Panc1 (cell line): ENCODE measurements at regions not wholly inside any gene's neighbourhood (a gene's known extent, or its start where the extent isn't known, plus 50 kb on each side); places are given as distances from the start of the nearest gene placed in this dataset.

Source experiments
- POLR2AphosphoS5 ChIP-seq: IDR thresholded peaks from 2 replicates; pipeline ENCODE4 v1.6.1; 2012; ENCODE audit warnings: mild to moderate bottlenecking, low read depth, low read length, moderate library complexity
- TCF7L2 ChIP-seq: IDR thresholded peaks from 2 replicates; pipeline ENCODE4 v1.6.1; 2011; ENCODE audit warnings: mild to moderate bottlenecking, low read depth, low read length, inconsistent platforms
- TF ChIP-seq, protein P1 (sequence below): fragments of 450-650 bp; IDR thresholded peaks from 2 replicates; pipeline ENCODE4 v1.5.1; 2017; ENCODE audit warnings: mild to moderate bottlenecking

- TF ChIP-seq POLR2AphosphoS5 (no peak), TCF7L2 (no peak)
- TF ChIP-seq, protein P1, sequence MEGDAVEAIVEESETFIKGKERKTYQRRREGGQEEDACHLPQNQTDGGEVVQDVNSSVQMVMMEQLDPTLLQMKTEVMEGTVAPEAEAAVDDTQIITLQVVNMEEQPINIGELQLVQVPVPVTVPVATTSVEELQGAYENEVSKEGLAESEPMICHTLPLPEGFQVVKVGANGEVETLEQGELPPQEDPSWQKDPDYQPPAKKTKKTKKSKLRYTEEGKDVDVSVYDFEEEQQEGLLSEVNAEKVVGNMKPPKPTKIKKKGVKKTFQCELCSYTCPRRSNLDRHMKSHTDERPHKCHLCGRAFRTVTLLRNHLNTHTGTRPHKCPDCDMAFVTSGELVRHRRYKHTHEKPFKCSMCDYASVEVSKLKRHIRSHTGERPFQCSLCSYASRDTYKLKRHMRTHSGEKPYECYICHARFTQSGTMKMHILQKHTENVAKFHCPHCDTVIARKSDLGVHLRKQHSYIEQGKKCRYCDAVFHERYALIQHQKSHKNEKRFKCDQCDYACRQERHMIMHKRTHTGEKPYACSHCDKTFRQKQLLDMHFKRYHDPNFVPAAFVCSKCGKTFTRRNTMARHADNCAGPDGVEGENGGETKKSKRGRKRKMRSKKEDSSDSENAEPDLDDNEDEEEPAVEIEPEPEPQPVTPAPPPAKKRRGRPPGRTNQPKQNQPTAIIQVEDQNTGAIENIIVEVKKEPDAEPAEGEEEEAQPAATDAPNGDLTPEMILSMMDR, result no peak
These were observed 1596.6 kb upstream of the CELF4 start for GRCh38 chr18:39162013-39162827.
